MG63 (cell line): ENCODE measurements at regions not wholly inside any gene's neighbourhood (a gene's known extent, or its start where the extent isn't known, plus 50 kb on each side); places are given as distances from the start of the nearest gene placed in this dataset.
"Not testable (repeated sequence)": the region's sequence is repeated elsewhere in the genome, so short reads cannot be mapped to it uniquely, and the experiment has no call there.

Experiments
- DNase-seq: peaks from one replicate; pipeline ENCODE4 v3.0.0-alpha.2; 2020
- H3K27me3 ChIP-seq: fragments of 250-450 bp; sonication (Bioruptor Pico); 2 replicates; pipeline ENCODE4 v1.5.1; 2020; ENCODE audit warnings: mild to moderate bottlenecking, moderate library complexity
- H3K36me3 ChIP-seq: fragments of 250-450 bp; sonication (Bioruptor Pico); 2 replicates; pipeline ENCODE4 v1.5.1; 2020; ENCODE audit warnings: mild to moderate bottlenecking, moderate library complexity
- H3K4me3 ChIP-seq: fragments of 250-450 bp; sonication (Bioruptor Pico); 2 replicates; pipeline ENCODE4 v1.5.1; 2020; ENCODE audit warnings: mild to moderate bottlenecking, moderate library complexity
- H3K9me3 ChIP-seq: fragments of 250-450 bp; sonication (Bioruptor Pico); 2 replicates; pipeline ENCODE4 v1.5.1; 2020; ENCODE audit warnings: mild to moderate bottlenecking, moderate library complexity

DNA sequence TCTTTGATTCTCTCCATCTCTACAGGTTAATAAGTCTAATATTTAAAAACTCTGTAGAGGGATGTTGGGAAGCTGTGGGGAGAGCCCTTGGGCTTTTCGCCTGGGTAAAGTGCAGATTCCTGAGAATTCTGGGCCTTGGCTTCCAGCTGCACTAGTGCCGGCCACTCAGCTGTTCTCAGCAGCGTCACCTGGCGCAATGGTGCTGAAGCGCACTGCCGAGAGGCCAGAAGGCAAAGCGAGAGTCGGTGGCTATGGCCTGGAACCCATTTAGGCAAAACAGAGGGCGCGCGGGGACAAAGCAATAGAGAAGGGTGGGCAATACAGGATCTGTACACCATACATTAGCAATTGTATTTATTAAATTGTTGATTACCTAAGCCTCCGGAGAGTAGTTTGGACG lies 168.7 kb downstream of the FAM72C start:
- H3K36me3 ChIP-seq, DNase-seq, H3K4me3 ChIP-seq, H3K27me3 ChIP-seq, H3K9me3 ChIP-seq: not testable (repeated sequence)

- not testable (repeated sequence) for H3K36me3 ChIP-seq, H3K27me3 ChIP-seq, H3K9me3 ChIP-seq, H3K4me3 ChIP-seq, DNase-seq
Observed at GRCh38 chr1:143799568-143800187, 172.1 kb downstream of the FAM72C start.

GRCh38 chr1:143796369-143796768 lies 175.4 kb downstream of the FAM72C start:
- not testable (repeated sequence) for H3K9me3 ChIP-seq, H3K27me3 ChIP-seq, H3K4me3 ChIP-seq, DNase-seq, H3K36me3 ChIP-seq

- H3K36me3 ChIP-seq, H3K27me3 ChIP-seq, H3K4me3 ChIP-seq, H3K9me3 ChIP-seq, DNase-seq: not testable (repeated sequence)
Observed at GRCh38 chr1:143792047-143792937, 179.5 kb downstream of the FAM72C start.

- H3K9me3 ChIP-seq, H3K36me3 ChIP-seq, H3K4me3 ChIP-seq, DNase-seq, H3K27me3 ChIP-seq: not testable (repeated sequence)
Observed at GRCh38 chr1:143786381-143786780, 185.4 kb downstream of the FAM72C start.

DNA sequence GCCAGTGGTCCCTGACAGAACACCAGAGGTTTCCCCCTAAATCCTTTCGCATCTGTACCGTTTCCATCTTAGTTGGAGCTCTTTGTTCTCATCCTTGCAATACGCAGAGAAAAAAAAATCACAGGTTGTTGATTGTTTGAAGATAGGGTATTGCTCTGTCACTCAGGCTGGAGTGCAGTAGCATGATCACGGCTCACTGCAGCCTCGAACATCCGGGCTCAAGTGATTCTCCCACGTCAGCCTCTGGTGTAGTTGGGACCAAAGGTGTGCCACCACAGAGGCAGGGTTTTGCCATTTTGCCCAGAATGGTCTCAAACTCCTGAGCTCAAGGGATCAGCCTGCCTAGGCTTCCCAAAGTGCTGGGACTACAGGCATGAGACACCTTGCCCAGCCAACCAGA lies 185.9 kb downstream of the FAM72C start:
- not testable (repeated sequence) for H3K9me3 ChIP-seq, H3K4me3 ChIP-seq, DNase-seq, H3K36me3 ChIP-seq, H3K27me3 ChIP-seq

DNA sequence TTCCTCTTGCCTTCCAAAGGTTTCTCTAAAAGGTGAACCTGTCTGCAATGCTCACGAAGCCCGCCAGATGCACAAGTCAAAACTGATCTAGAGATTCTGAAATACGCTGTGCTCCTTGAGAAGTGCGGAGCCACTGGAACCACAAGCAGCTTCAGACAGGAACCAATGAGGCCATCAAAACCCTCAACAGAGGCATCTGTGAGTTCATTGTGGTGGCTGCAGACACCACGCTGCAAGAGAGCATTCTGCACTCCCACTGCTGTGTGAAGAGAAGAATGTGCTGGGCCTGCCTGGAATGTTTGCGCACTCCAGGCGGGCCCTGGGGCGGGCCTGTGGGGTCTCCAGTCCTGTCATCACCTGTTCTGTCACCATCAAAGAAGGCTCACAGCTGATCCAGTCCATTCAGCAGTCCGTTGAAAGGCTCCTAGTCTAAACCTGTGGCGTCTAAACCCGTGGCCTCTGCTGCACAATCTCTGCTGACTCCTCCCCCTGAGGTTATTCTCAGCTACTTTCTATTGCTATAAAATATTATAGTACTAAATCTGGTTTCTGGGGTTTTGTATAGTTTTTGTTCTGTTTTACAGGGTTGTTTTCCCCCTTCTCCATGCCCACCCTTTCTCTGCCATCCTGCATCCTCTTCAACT lies 187.4 kb downstream of the FAM72C start:
- H3K4me3 ChIP-seq, H3K9me3 ChIP-seq, H3K36me3 ChIP-seq, DNase-seq, H3K27me3 ChIP-seq: not testable (repeated sequence)

GRCh38 chr1:143778178-143778577 lies 193.6 kb downstream of the FAM72C start:
- H3K9me3 ChIP-seq, DNase-seq, H3K36me3 ChIP-seq, H3K27me3 ChIP-seq, H3K4me3 ChIP-seq: not testable (repeated sequence)

DNA sequence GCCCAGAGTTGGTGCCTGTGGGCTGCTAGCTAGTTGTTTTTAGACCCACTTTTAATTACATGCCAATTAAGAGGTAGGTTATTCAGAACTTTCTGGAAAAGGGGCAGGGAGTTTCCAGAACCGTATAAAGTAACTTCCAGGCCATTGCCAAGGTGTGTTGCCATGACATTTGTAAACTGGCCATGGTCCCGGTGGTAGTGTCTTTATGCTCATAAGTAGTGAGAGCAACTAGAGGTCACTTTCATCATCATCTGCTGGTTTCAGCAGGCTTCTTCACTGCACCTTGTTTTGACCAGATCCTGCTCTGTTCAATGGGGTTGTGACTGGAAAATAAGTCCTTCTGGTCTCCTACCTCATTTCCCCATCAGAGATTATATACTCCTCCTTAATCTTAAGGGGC lies 207.0 kb downstream of the FAM72C start:
- not testable (repeated sequence) for H3K9me3 ChIP-seq, DNase-seq, H3K36me3 ChIP-seq, H3K4me3 ChIP-seq, H3K27me3 ChIP-seq

DNA sequence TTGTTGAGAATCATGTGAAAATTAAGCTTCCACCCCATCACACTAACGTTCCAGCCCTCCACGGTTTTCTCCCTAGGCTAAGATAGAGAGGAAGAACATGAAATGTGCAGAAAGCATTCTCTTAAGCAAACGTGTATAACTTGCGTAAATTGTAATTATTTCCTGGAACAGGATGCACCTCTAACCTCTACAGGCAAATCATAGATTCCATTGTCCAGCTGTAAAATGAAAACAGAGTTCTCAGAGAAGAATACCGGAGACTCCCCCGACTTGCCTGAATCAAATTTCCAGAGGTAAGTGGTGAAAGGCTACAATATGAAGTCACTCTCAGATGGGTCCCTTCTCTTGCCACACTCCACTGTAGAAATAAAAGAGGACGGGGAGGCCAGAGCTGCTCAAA lies 211.4 kb downstream of the FAM72C start:
- not testable (repeated sequence) for H3K36me3 ChIP-seq, H3K9me3 ChIP-seq, H3K27me3 ChIP-seq, DNase-seq, H3K4me3 ChIP-seq

DNA sequence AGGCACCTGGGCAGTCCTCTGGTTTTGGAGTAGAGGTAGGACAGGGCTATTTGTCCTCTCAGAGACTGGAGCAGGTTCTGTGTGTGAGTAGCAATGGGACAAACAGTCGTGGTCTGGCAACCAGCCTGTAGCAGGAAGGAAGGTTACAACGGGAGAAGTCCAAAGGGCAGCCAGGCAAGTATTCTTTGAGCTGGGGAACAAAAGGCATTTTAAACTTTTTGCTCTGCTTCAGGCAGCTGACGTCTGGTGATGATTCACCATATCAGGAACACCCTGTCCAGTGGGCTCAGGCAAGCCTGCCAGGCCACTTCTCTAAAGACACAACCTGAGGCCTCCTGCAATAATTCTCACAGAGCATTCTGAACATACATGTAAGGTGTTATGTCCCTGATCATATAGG lies 215.8 kb downstream of the FAM72C start:
- DNase-seq = not testable (repeated sequence)

GRCh38 chr1:143748906-143749305 lies 222.9 kb downstream of the FAM72C start:
- H3K9me3 ChIP-seq = no peaks in the 10 kb centered on the region
- DNase-seq = no peak
- no peak overlapping the region for H3K4me3 ChIP-seq
- H3K36me3 ChIP-seq = no peaks in the 10 kb centered on the region
- peaks cover 6% of the 10 kb centered on the region; the same call in 1 of the 2 replicates for H3K27me3 ChIP-seq

More for the DNA sequence above, 215.8 kb downstream of the FAM72C start:
- H3K36me3 ChIP-seq, H3K9me3 ChIP-seq, H3K4me3 ChIP-seq, H3K27me3 ChIP-seq: not testable (repeated sequence)

- Histone ChIP-seq H3K9me3 (no peaks in the 10 kb centered on the region), H3K4me3 (peak overlapping the region; percentile 66), H3K27me3 (no peaks in the 10 kb centered on the region), H3K36me3 (no peaks in the 10 kb centered on the region)
- DNase-seq = no peak
Observed at GRCh38 chr1:143736562-143736961, 235.2 kb downstream of the FAM72C start.

- Histone ChIP-seq H3K36me3 (no peaks in the 10 kb centered on the region), H3K9me3 (no peaks in the 10 kb centered on the region), H3K4me3 (peak overlapping the region; percentile 66), H3K27me3 (no peaks in the 10 kb centered on the region)
- DNase-seq = peak; percentile 67
Observed at GRCh38 chr1:143735764-143736461, 235.9 kb downstream of the FAM72C start.

- H3K36me3 ChIP-seq, H3K9me3 ChIP-seq, H3K4me3 ChIP-seq, DNase-seq, H3K27me3 ChIP-seq: not testable (repeated sequence)
Observed at GRCh38 chr1:143734261-143734660, 237.5 kb downstream of the FAM72C start.

DNA sequence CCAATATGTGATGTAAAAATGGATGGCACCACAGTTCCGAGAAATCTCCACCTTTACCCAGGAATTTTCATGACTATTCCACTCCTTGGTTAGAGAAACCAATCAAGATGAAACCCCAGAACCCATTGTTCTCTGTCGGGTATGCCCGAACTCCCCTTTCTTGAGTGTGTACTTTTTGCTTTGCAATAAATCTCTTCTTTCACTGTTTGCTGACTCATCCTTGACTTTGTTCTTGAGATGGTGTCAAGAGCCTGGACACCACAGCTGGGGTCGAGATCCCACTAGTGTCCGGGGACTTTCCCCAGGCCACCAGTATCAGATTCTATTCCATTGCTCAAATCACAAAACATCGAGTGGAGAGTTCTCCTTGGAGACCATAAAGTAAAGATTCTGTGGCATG lies 240.9 kb downstream of the FAM72C start:
- not testable (repeated sequence) for H3K36me3 ChIP-seq, H3K4me3 ChIP-seq, DNase-seq, H3K27me3 ChIP-seq, H3K9me3 ChIP-seq

DNA sequence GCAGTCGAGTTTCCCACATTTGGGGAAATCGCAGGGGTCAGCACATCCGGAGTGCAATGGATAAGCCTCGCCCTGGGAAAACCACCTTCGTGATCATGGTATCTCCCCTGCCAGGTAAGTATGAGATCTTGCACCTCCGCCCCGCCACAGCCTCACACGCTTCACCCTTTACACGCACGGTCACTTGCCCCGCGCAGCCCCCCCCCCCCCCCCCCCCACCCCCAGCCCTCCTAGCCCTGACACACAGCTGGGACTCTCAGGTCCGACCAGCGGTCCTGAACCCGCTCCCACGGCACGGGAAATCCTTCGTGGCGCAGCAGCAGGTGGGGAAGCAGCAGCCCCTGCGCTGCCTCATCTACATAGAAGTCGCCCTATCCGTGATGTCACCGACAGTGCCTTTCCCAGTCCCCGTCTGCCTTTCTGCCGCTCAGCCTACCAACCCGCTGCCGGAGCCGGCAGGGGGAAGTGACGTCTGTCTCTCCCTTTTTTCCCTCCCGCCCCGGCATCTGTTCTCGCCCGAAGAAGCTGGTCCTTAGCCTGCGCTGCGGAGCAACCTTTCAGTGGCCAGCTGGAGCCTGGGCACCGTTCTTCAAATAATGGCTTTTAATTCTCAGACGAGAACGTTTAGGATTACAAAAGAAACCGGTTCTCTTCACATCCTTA lies 242.2 kb downstream of the FAM72C start:
- not testable (repeated sequence) for H3K36me3 ChIP-seq
- peak; percentile 37 for DNase-seq
- H3K4me3 ChIP-seq = peak overlapping the region; percentile 25; the same call in 1 of the 2 replicates

More for the DNA sequence above, 242.2 kb downstream of the FAM72C start:
- not testable (repeated sequence) for H3K27me3 ChIP-seq, H3K9me3 ChIP-seq
